Brain microvascular endothelial cell (primary cell): ENCODE measurements at regions not wholly inside any gene's neighbourhood (a gene's known extent, or its start where the extent isn't known, plus 50 kb on each side); places are given as distances from the start of the nearest gene placed in this dataset.
A peak's percentile ranks its signal among the peaks of the same experiment; 100 is the strongest.

ENCODE experiments used
- DNase-seq: peaks from one replicate; pipeline ENCODE4 v3.0.0-alpha.2; 2020
- H3K27ac ChIP-seq: fragments of 250-450 bp; sonication (Bioruptor Pico); 2 replicates; pipeline ENCODE4 v1.5.1; 2020; ENCODE audit warnings: mild to moderate bottlenecking, moderate library complexity
- H3K27me3 ChIP-seq: fragments of 250-450 bp; sonication (Bioruptor Pico); replicated peaks from 2 replicates; pipeline ENCODE4 v1.5.1; 2020; ENCODE audit warnings: mild to moderate bottlenecking
- H3K36me3 ChIP-seq: fragments of 250-450 bp; sonication (Bioruptor Pico); replicated peaks from 2 replicates; pipeline ENCODE4 v1.5.1; 2020; ENCODE audit warnings: mild to moderate bottlenecking
- H3K4me3 ChIP-seq: 2 replicates; pipeline ENCODE4 v1.5.1; 2011; ENCODE audit warnings: low read depth, mild to moderate bottlenecking, control low read depth, low read length, moderate library complexity
- in situ Hi-C: cut with HindIII; loops from 2 replicates; pipeline ENCODE4 v1.10.0; 2017; ENCODE audit warnings: low sequenced_read_pairs, low pct_ligation_motif_present
- TF ChIP-seq, protein P1 (sequence below): IDR thresholded peaks from 2 replicates; pipeline ENCODE4 v1.5.1; 2011; ENCODE audit warnings: low read depth, mild to moderate bottlenecking, moderate library complexity, low read length, control low read depth, inconsistent platforms; ENCODE audit errors: missing control alignments

DNA sequence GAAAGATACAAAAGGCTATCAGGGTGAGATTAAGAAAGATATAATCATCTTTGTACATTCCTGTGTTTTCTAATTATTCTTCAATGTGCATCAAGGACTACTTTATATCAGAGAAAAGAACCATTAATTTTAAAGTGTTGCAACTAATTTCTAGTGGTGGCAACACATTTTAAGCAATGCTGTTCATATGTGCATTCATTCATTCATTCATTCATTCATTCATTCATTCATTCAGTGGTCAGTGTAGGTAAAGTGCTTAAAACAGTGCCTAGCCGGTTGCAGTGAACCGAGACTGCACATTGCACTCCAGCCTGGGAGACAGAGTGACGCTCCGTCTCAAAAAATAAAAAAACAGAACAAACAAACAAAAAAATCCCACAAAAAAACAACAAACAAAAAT is 155.7 kb upstream of the ZNF536 start:
- in situ Hi-C loops: no loop called here
- Histone ChIP-seq H3K4me3 (no peak overlapping the region), H3K36me3 (no peaks in the 10 kb centered on the region), H3K27me3 (no peaks in the 10 kb centered on the region), H3K27ac (no peak overlapping the region)
- TF ChIP-seq, protein P1, sequence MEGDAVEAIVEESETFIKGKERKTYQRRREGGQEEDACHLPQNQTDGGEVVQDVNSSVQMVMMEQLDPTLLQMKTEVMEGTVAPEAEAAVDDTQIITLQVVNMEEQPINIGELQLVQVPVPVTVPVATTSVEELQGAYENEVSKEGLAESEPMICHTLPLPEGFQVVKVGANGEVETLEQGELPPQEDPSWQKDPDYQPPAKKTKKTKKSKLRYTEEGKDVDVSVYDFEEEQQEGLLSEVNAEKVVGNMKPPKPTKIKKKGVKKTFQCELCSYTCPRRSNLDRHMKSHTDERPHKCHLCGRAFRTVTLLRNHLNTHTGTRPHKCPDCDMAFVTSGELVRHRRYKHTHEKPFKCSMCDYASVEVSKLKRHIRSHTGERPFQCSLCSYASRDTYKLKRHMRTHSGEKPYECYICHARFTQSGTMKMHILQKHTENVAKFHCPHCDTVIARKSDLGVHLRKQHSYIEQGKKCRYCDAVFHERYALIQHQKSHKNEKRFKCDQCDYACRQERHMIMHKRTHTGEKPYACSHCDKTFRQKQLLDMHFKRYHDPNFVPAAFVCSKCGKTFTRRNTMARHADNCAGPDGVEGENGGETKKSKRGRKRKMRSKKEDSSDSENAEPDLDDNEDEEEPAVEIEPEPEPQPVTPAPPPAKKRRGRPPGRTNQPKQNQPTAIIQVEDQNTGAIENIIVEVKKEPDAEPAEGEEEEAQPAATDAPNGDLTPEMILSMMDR: no peak
- no peak for DNase-seq

- TF ChIP-seq, protein P1: no peak
- DNase-seq: no peak
- no peak overlapping the region for H3K4me3 ChIP-seq
- peaks cover under 1% of the 10 kb centered on the region for H3K27me3 ChIP-seq
- no peak overlapping the region for H3K27ac ChIP-seq
- in situ Hi-C loops: no loop called here
- H3K36me3 ChIP-seq: no peaks in the 10 kb centered on the region
These were observed 154.7 kb upstream of the ZNF536 start for GRCh38 chr19:30217461-30217860.

- Histone ChIP-seq H3K27me3 (peaks cover 17% of the 10 kb centered on the region), H3K4me3 (no peak overlapping the region), H3K27ac (no peak overlapping the region), H3K36me3 (no peaks in the 10 kb centered on the region)
- in situ Hi-C loops: no loop called here
- TF ChIP-seq, protein P1: no peak
- no peak for DNase-seq
These were observed 152.5 kb upstream of the ZNF536 start for GRCh38 chr19:30219702-30220101.

GRCh38 chr19:30221176-30221575 is 151.0 kb upstream of the ZNF536 start:
- in situ Hi-C loops: no loop called here
- H3K36me3 ChIP-seq: no peaks in the 10 kb centered on the region
- no peak overlapping the region for H3K4me3 ChIP-seq
- H3K27me3 ChIP-seq: peaks cover 27% of the 10 kb centered on the region
- TF ChIP-seq, protein P1: no peak
- DNase-seq: no peak
- H3K27ac ChIP-seq: no peak overlapping the region

- no peak overlapping the region for H3K27ac ChIP-seq
- H3K27me3 ChIP-seq: peaks cover 39% of the 10 kb centered on the region
- TF ChIP-seq, protein P1: peak; percentile 51
- H3K36me3 ChIP-seq: no peaks in the 10 kb centered on the region
- in situ Hi-C loops: no loop called here
- DNase-seq: no peak
- H3K4me3 ChIP-seq: no peak overlapping the region
These were observed 149.7 kb upstream of the ZNF536 start for GRCh38 chr19:30222428-30222873.
